Neural cell (in vitro differentiated cells): ENCODE measurements at regions not wholly inside any gene's neighbourhood (a gene's known extent, or its start where the extent isn't known, plus 50 kb on each side); places are given as distances from the start of the nearest gene placed in this dataset.

ENCODE experiments used
- H2AFZ ChIP-seq: fragments of 200-600, 300-800 bp; sonication (generic), shearing (Covaris generic); 2 replicates; pipeline ENCODE4 v1.6.0; 2014; ENCODE audit warnings: low read depth, mild to moderate bottlenecking, antibody characterized with exemption, low read length, moderate library complexity
- H3F3A ChIP-seq: fragments of 200-600 bp; shearing (Covaris generic); 2 replicates; pipeline ENCODE4 v1.6.1; 2016; ENCODE audit warnings: mild to moderate bottlenecking, moderate library complexity, mixed read lengths, antibody characterized with exemption, low read length; ENCODE audit not compliant: insufficient read depth, poor library complexity, severe bottlenecking
- H3K27ac ChIP-seq: fragments of 200-600, 300-800 bp; sonication (generic), shearing (Covaris generic); 2 replicates; pipeline ENCODE4 v1.5.1; 2014; ENCODE audit warnings: mild to moderate bottlenecking, low read length, moderate library complexity
- H3K27me3 ChIP-seq: fragments of 300-800, 200-600 bp; sonication (generic), shearing (Covaris generic); 2 replicates; pipeline ENCODE4 v1.6.0; 2014; ENCODE audit warnings: mild to moderate bottlenecking, low read depth, low read length, moderate library complexity; ENCODE audit not compliant: insufficient read depth
- H3K36me3 ChIP-seq: fragments of 300-800, 200-600 bp; sonication (generic), shearing (Covaris generic); 2 replicates; pipeline ENCODE4 v1.5.1; 2014; ENCODE audit warnings: mild to moderate bottlenecking, antibody characterized with exemption, low read length, moderate library complexity; ENCODE audit not compliant: insufficient read depth
- H3K4me2 ChIP-seq: fragments of 300-800, 200-600 bp; sonication (generic), shearing (Covaris generic); 2 replicates; pipeline ENCODE4 v1.6.0; 2014; ENCODE audit warnings: mild to moderate bottlenecking, low read length
- H3K4me3 ChIP-seq: fragments of 300-800, 200-600 bp; sonication (generic), shearing (Covaris generic); 2 replicates; pipeline ENCODE4 v1.5.1; 2014; ENCODE audit warnings: mild to moderate bottlenecking, low read length, moderate library complexity
- H3K79me2 ChIP-seq: fragments of 200-600 bp; shearing (Covaris generic); replicated peaks from 2 replicates; pipeline ENCODE4 v1.6.0; 2014; ENCODE audit warnings: mild to moderate bottlenecking, low read length, moderate library complexity; ENCODE audit not compliant: insufficient read depth
- H3K9ac ChIP-seq: fragments of 300-800, 200-600 bp; sonication (generic), shearing (Covaris generic); 2 replicates; pipeline ENCODE4 v1.6.1; 2016; ENCODE audit warnings: mild to moderate bottlenecking, low read length, mixed read lengths
- H3K9me2 ChIP-seq: fragments of 200-600 bp; shearing (Covaris generic); 2 replicates; pipeline ENCODE4 v1.6.1; 2016; ENCODE audit warnings: mild to moderate bottlenecking, low read length, mixed read lengths; ENCODE audit not compliant: insufficient read depth
- H3K9me3 ChIP-seq: fragments of 200-600, 300-800 bp; sonication (generic), shearing (Covaris generic); 2 replicates; pipeline ENCODE4 v1.6.1; 2016; ENCODE audit warnings: mild to moderate bottlenecking, mixed run types, low read length, moderate library complexity, mixed read lengths
- H4K20me1 ChIP-seq: fragments of 200-600 bp; shearing (Covaris generic); 2 replicates; pipeline ENCODE4 v1.6.1; 2016; ENCODE audit warnings: mild to moderate bottlenecking, mixed run types; ENCODE audit not compliant: insufficient read depth
- CTCF ChIP-seq: fragments of 450-650 bp; IDR thresholded peaks from 2 replicates; pipeline ENCODE4 v1.5.1; 2014; ENCODE audit warnings: antibody characterized with exemption, mild to moderate bottlenecking, moderate library complexity; ENCODE audit not compliant: poor library complexity, severe bottlenecking
- EP300 ChIP-seq: fragments of 450-650 bp; conservative IDR thresholded peaks from 2 replicates; pipeline ENCODE4 v1.6.1; 2014; ENCODE audit warnings: antibody characterized with exemption, mild to moderate bottlenecking, moderate library complexity; ENCODE audit not compliant: poor library complexity, severe bottlenecking
- EZH2 ChIP-seq: fragments of 200-600, 300-800 bp; shearing (Covaris generic), sonication (generic); IDR thresholded peaks from 2 replicates; pipeline ENCODE4 v1.6.1; 2014; ENCODE audit warnings: antibody characterized with exemption, low read length, borderline replicate concordance, mild to moderate bottlenecking; ENCODE audit not compliant: insufficient read depth, poor library complexity, severe bottlenecking
- MXI1 ChIP-seq: fragments of 450-650 bp; conservative IDR thresholded peaks from 2 replicates; pipeline ENCODE4 v1.6.1; 2014; ENCODE audit warnings: antibody characterized with exemption, mild to moderate bottlenecking; ENCODE audit not compliant: poor library complexity, severe bottlenecking
- POLR2AphosphoS5 ChIP-seq: IDR thresholded peaks from 2 replicates; pipeline ENCODE4 v1.6.1; 2012
- RAD21 ChIP-seq: fragments of 450-650 bp; conservative IDR thresholded peaks from 2 replicates; pipeline ENCODE4 v1.6.1; 2014; ENCODE audit warnings: antibody characterized with exemption, mild to moderate bottlenecking, moderate library complexity
- REST ChIP-seq: IDR thresholded peaks from 2 replicates; pipeline ENCODE4 v1.6.1; 2012; ENCODE audit warnings: borderline replicate concordance
- SMC3 ChIP-seq: fragments of 450-650 bp; conservative IDR thresholded peaks from 2 replicates; pipeline ENCODE4 v1.6.1; 2014; ENCODE audit warnings: antibody characterized with exemption, mild to moderate bottlenecking, moderate library complexity; ENCODE audit not compliant: poor library complexity
- TAF1 ChIP-seq: IDR thresholded peaks from 2 replicates; pipeline ENCODE4 v1.6.1; 2012; ENCODE audit warnings: low read depth

GRCh38 chr15:95304151-95304946 lies 1026.2 kb upstream of the NR2F2 start:
- H3K9ac ChIP-seq = no peak overlapping the region
- H3K36me3 ChIP-seq = no peaks in the 10 kb centered on the region
- H3K4me2 ChIP-seq = no peak overlapping the region
- H3K9me2 ChIP-seq = no peaks in the 10 kb centered on the region
- no peak overlapping the region for H2AFZ ChIP-seq
- H3K27me3 ChIP-seq = no peaks in the 10 kb centered on the region
- H3K27ac ChIP-seq = no peak overlapping the region
- no peak for TF ChIP-seq TAF1
- TF ChIP-seq SMC3 = no peak
- TF ChIP-seq RAD21 = no peak
- no peak for TF ChIP-seq POLR2AphosphoS5
- no peak for TF ChIP-seq EZH2
- TF ChIP-seq REST = no peak
- no peak for TF ChIP-seq EP300
- TF ChIP-seq MXI1 = no peak
- TF ChIP-seq CTCF = no peak
- no peak overlapping the region for H3K4me3 ChIP-seq
- H4K20me1 ChIP-seq = no peaks in the 10 kb centered on the region
- H3K9me3 ChIP-seq = no peaks in the 10 kb centered on the region
- no peaks in the 10 kb centered on the region for H3K79me2 ChIP-seq
- H3F3A ChIP-seq = no peaks in the 10 kb centered on the region

DNA sequence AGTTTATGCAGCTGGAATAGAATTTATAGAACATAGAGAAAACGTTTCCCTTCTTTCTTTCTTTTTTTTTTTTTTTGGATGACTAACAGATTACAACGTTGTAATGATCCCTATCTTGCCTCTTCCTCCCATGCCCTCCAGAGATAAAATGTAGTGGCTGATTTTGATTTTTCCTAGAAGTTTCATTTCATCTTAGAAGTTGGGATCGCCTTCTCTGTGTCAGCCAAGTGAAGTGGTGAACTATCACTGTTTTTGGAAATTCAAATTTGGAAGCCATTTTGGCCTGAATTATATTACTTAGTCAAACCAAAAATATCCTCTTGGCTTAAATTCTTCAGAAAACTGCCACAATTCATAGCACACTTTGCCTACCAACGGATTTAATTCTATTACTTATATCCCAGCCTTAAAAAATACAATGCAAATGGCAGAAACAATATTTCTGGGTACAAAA lies 1025.5 kb upstream of the NR2F2 start:
- no peak overlapping the region for H3K27ac ChIP-seq
- no peak overlapping the region for H3K4me2 ChIP-seq
- H3K9me3 ChIP-seq = no peaks in the 10 kb centered on the region
- H3K9ac ChIP-seq = no peak overlapping the region
- H3K9me2 ChIP-seq = no peaks in the 10 kb centered on the region
- no peaks in the 10 kb centered on the region for H3K27me3 ChIP-seq
- H3F3A ChIP-seq = no peaks in the 10 kb centered on the region
- H2AFZ ChIP-seq = no peak overlapping the region
- no peaks in the 10 kb centered on the region for H4K20me1 ChIP-seq
- no peaks in the 10 kb centered on the region for H3K79me2 ChIP-seq
- H3K4me3 ChIP-seq = no peak overlapping the region
- no peaks in the 10 kb centered on the region for H3K36me3 ChIP-seq
- TF ChIP-seq MXI1 = no peak
- no peak for TF ChIP-seq EZH2
- no peak for TF ChIP-seq REST
- no peak for TF ChIP-seq EP300
- TF ChIP-seq TAF1 = no peak
- no peak for TF ChIP-seq CTCF
- no peak for TF ChIP-seq SMC3
- TF ChIP-seq RAD21 = no peak
- TF ChIP-seq POLR2AphosphoS5 = no peak
